AG04450 (cell line): ENCODE measurements at regions not wholly inside any gene's neighbourhood (a gene's known extent, or its start where the extent isn't known, plus 50 kb on each side); places are given as distances from the start of the nearest gene placed in this dataset.

Experiments
- CTCF ChIA-PET: fragments of 300-600, 350-600 bp; formaldehyde crosslinking; extraction: SDS; loops from one replicate; lab custom pipeline; 2022; ENCODE audit warnings: antibody characterized with exemption, inconsistent platforms; lab: Charles Lee
- POLR2A ChIA-PET: fragments of 350-600 bp; formaldehyde crosslinking; extraction: SDS; loops from one replicate; lab custom pipeline; 2021; ENCODE audit warnings: antibody characterized with exemption, inconsistent platforms; lab: Yijun Ruan, JAX
- DNase-seq: peaks from one replicate; pipeline ENCODE4 v3.0.0-alpha.2; 2011; ENCODE audit warnings: low read depth, low spot score
- H3K27ac ChIP-seq: one replicate; pipeline ENCODE4 v1.5.1; 2012; ENCODE audit warnings: low read depth, low read length, control low read depth
- H3K27me3 ChIP-seq: one replicate; pipeline ENCODE4 v1.6.0; 2012; ENCODE audit warnings: low read length; ENCODE audit not compliant: control insufficient read depth, insufficient read depth
- H3K4me3 ChIP-seq: 2 replicates; pipeline ENCODE4 v1.5.1; 2011; ENCODE audit warnings: mild to moderate bottlenecking, low read depth, low read length, control low read depth
- H3K9me3 ChIP-seq: 2 replicates; pipeline ENCODE4 v1.5.1; 2012; ENCODE audit warnings: low read length; ENCODE audit not compliant: control insufficient read depth, insufficient read depth
- CTCF ChIP-seq: IDR thresholded peaks from 2 replicates; pipeline ENCODE4 v1.5.1; 2011; ENCODE audit warnings: low read depth, low read length, control low read depth, inconsistent platforms

- TF ChIP-seq CTCF, result no peak
- POLR2A ChIA-PET, result no interaction called here
Observed at GRCh38 chr7:117941138-117941810, 68.0 kb upstream of the CTTNBP2 start.

GRCh38 chr7:117942780-117943179, 69.5 kb upstream of the CTTNBP2 start:
- Histone ChIP-seq H3K27ac (no peak overlapping the region), H3K9me3 (no peaks in the 10 kb centered on the region), H3K4me3 (no peak overlapping the region), H3K27me3 (no peaks in the 10 kb centered on the region)
- no peak for TF ChIP-seq CTCF
- no peak for DNase-seq
- POLR2A ChIA-PET, result no interaction called here
- CTCF ChIA-PET, result no interaction called here

More at GRCh38 chr7:117941138-117941810, 68.0 kb upstream of the CTTNBP2 start:
- Histone ChIP-seq H3K27me3 (no peaks in the 10 kb centered on the region), H3K4me3 (no peak overlapping the region), H3K27ac (no peak overlapping the region), H3K9me3 (no peaks in the 10 kb centered on the region)
- CTCF ChIA-PET, result no interaction called here
- no peak for DNase-seq

- CTCF ChIA-PET, result no interaction called here
Observed at GRCh38 chr7:117944886-117945285, 71.6 kb upstream of the CTTNBP2 start.

GRCh38 chr7:117946151-117946633, 73.0 kb upstream of the CTTNBP2 start:
- H3K4me3 ChIP-seq, result no peak overlapping the region
- TF ChIP-seq CTCF, result no peak
- DNase-seq, result no peak
- ChIA-PET POLR2A (no interaction called here), CTCF (interaction anchor here (0.8 kb wide), 1 partner anchor 70 kb away, joined by 3 read pairs; no protein-coding TSS in a partner anchor)
- no peak overlapping the region for H3K27ac ChIP-seq
- no peaks in the 10 kb centered on the region for H3K27me3 ChIP-seq
- H3K9me3 ChIP-seq, result no peaks in the 10 kb centered on the region

More at GRCh38 chr7:117944886-117945285, 71.6 kb upstream of the CTTNBP2 start:
- Histone ChIP-seq H3K4me3 (no peak overlapping the region), H3K27me3 (no peaks in the 10 kb centered on the region), H3K9me3 (no peaks in the 10 kb centered on the region), H3K27ac (no peak overlapping the region)
- POLR2A ChIA-PET, result no interaction called here
- no peak for DNase-seq
- TF ChIP-seq CTCF, result no peak

GRCh38 chr7:117949232-117949631, 76.0 kb upstream of the CTTNBP2 start:
- Histone ChIP-seq H3K27me3 (no peaks in the 10 kb centered on the region), H3K4me3 (no peak overlapping the region), H3K27ac (no peak overlapping the region), H3K9me3 (no peaks in the 10 kb centered on the region)
- DNase-seq, result no peak
- ChIA-PET POLR2A (no interaction called here), CTCF (interaction anchor here (0.7 to 0.9 kb wide), 2 partner anchors 12 to 44 kb away, joined by 3 read pairs; no protein-coding TSS in a partner anchor)
- TF ChIP-seq CTCF, result peak; percentile 26; the same call in 1 of the 2 replicates
